ENCODE measurements at regions not wholly inside any gene's neighbourhood (a gene's known extent, or its start where the extent isn't known, plus 50 kb on each side); places are given as distances from the start of the nearest gene placed in this dataset.

DNA sequence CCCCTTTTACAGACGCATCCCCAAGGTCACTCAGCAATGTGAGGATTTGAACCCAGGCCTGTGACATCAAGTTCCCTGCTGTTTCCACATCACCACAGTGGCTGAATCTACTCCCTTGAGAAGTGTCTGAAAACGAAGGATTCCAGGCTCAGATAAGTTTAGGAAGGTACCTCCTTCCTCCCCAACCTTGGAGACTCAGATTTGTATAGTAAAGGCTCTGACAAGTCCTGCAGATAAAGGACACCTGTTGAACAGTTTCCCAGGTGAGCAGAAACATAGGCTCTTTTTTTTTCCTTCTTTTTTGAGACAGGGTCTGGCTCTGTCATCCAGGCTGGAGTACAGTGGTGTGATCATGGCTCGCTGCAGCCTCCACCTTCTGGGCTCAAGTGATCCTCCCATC lies 56.4 kb upstream of the PTPRS start:
- FAIRE-seq (no peak), DNase-seq (ENCODE audit: low read depth) (no peak)
- no peaks in the 10 kb centered on the region for H3K36me3 ChIP-seq (ENCODE audit: control insufficient read depth, insufficient read depth, low read length)
- TF ChIP-seq, protein P1, sequence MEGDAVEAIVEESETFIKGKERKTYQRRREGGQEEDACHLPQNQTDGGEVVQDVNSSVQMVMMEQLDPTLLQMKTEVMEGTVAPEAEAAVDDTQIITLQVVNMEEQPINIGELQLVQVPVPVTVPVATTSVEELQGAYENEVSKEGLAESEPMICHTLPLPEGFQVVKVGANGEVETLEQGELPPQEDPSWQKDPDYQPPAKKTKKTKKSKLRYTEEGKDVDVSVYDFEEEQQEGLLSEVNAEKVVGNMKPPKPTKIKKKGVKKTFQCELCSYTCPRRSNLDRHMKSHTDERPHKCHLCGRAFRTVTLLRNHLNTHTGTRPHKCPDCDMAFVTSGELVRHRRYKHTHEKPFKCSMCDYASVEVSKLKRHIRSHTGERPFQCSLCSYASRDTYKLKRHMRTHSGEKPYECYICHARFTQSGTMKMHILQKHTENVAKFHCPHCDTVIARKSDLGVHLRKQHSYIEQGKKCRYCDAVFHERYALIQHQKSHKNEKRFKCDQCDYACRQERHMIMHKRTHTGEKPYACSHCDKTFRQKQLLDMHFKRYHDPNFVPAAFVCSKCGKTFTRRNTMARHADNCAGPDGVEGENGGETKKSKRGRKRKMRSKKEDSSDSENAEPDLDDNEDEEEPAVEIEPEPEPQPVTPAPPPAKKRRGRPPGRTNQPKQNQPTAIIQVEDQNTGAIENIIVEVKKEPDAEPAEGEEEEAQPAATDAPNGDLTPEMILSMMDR (IDR thresholded peaks at IDR 0.05; ENCODE audit: insufficient read depth, low read length, severe bottlenecking): no peak
- H3K4me3 ChIP-seq (ENCODE audit: low read depth, low read length): no peak overlapping the region
- H3K27me3 ChIP-seq (ENCODE audit: control insufficient read depth, insufficient read depth, low read length): peaks cover 15% of the 10 kb centered on the region

DNA sequence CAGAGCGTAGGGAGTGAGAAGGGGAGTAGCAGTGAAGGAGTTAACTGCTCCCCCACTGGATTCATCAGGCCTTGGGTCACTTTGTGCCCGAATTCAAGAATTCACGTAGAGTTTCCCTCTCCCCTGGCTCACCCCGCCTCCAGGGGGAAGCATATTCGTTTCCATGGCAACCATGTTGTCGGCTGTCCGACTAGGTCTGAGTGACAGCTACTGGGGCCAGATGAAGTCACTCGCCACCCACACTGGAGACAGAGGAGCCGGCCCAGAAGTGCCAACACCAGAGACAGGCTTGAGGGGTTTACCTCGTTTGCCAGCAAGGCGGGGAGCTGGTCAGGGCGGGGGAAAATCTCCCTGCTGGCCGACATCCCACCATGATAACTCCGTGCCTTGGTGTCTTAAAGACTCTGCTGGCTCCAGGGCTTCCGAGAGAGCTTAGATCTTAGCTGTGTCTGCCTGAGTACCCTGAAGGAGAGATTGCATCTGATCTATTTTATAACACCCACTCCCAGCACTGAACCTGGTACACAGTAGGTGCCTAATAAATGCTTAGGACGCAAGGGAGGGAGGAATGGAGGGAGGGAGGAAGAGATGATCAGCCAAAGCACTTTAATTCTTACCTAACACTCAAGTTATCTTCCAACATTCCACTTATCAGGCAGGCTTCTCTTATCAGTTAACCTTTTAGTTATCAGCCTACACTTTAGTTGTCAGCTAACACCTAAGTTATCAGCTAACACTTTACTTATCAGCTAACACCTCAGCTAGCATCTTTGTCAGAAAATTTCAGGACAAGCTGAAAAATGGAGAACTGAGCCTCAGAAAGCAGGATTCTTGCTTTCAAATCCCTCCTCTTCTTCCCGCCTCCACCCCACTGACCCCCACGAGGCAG lies 57.2 kb upstream of the ZNRF4 start:
- FAIRE-seq (no peak), DNase-seq (ENCODE audit: low read depth) (no peak)
- Histone ChIP-seq H3K27me3 (ENCODE audit: control insufficient read depth, insufficient read depth, low read length) (peaks cover 10% of the 10 kb centered on the region), H3K4me3 (ENCODE audit: low read depth, low read length) (no peak overlapping the region), H3K36me3 (ENCODE audit: control insufficient read depth, insufficient read depth, low read length) (no peaks in the 10 kb centered on the region)
- TF ChIP-seq, protein P1 (IDR thresholded peaks at IDR 0.05; ENCODE audit: insufficient read depth, low read length, severe bottlenecking): no peak

DNA sequence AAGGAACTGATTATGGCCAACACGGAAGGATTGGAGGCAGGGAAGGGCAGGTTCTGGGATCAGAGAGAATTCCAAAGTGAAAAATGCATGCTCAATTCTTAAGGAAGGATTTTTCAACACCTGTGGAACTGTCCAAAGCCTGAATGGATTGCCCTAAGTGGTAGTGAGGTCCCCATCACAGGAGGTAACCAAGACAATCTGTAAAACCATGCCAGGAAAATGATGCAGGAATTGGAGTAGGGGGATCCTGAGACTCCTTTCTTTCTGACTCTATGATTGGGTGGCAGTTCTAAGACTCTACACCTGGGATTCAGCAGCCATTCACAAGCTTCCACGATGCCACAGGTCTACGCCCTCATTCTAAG lies 56.5 kb upstream of the ZNRF4 start:
- H3K36me3 ChIP-seq (ENCODE audit: control insufficient read depth, insufficient read depth, low read length): no peaks in the 10 kb centered on the region
- no peak overlapping the region for H3K4me3 ChIP-seq (ENCODE audit: low read depth, low read length)
- TF ChIP-seq, protein P1 (IDR thresholded peaks at IDR 0.05; ENCODE audit: insufficient read depth, low read length, severe bottlenecking): no peak
- FAIRE-seq (peak; percentile 7), DNase-seq (ENCODE audit: low read depth) (no peak)
- H3K27me3 ChIP-seq (ENCODE audit: control insufficient read depth, insufficient read depth, low read length): peaks cover 7% of the 10 kb centered on the region

DNA sequence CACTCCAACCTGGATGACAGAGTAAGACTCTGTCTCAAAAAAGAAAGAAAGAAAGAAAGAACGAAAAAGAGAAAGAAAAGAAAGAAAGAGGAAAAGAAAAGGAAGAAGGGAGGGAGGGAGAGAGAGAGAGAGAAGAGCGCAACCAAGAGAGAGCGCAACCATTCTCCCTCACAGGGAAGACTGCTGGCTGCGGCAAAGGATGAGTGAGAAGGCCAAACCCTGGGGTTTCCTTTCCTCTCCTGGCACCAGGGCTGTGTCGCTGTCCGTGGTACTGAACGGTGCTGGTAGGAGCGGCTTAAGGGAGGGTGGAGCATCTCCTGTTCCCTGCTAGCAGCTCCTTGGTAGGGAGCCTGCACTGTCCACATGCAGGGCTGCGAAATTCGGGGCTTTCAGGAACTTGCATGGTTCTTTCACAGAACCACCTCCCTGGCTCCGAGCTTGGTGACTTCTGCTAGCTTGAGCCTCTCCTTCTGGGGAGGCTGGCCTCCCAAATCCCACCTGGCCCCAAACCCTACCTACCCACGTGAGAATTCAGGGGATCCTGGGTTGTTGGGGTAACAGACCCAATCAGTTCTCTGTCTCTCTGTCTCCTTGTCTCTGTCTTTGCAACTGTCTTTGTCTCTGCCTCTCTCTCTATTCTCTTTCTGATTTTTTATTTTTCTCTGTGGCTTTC lies 51.1 kb upstream of the ZNRF4 start:
- Histone ChIP-seq H3K36me3 (ENCODE audit: control insufficient read depth, insufficient read depth, low read length) (no peaks in the 10 kb centered on the region), H3K27me3 (ENCODE audit: control insufficient read depth, insufficient read depth, low read length) (no peaks in the 10 kb centered on the region), H3K4me3 (ENCODE audit: low read depth, low read length) (no peak overlapping the region)
- FAIRE-seq (no peak), DNase-seq (ENCODE audit: low read depth) (peak; percentile 67)
- TF ChIP-seq, protein P1 (IDR thresholded peaks at IDR 0.05; ENCODE audit: insufficient read depth, low read length, severe bottlenecking): no peak
